Astrocyte (in vitro differentiated cells and primary cell): ENCODE measurements at regions not wholly inside any gene's neighbourhood (a gene's known extent, or its start where the extent isn't known, plus 50 kb on each side); places are given as distances from the start of the nearest gene placed in this dataset.

Experiments used
- DNase-seq: peaks from one replicate; pipeline ENCODE4 v3.0.0-alpha.2; 2010; ENCODE audit warnings: low read depth
- FAIRE-seq: peaks from 2 replicates; lab custom pipeline; 2011; peaks lifted over from hg19 to GRCh38; lab: Jason Lieb, UNC
- H2AFZ ChIP-seq: 2 replicates; pipeline ENCODE4 v1.6.0; 2012; ENCODE audit warnings: low read depth, low read length, inconsistent platforms
- H3K27ac ChIP-seq: 2 replicates; pipeline ENCODE4 v1.5.1; 2011; ENCODE audit warnings: low read depth, low read length, inconsistent platforms
- H3K27me3 ChIP-seq: 2 replicates; pipeline ENCODE4 v1.6.0; 2011; ENCODE audit warnings: low read length, inconsistent platforms; ENCODE audit not compliant: insufficient read depth
- H3K36me3 ChIP-seq: 2 replicates; pipeline ENCODE4 v1.5.1; 2011; ENCODE audit warnings: low read length, inconsistent platforms; ENCODE audit not compliant: insufficient read depth
- H3K4me1 ChIP-seq: 2 replicates; pipeline ENCODE4 v1.5.1; 2011; ENCODE audit warnings: low read length, inconsistent platforms; ENCODE audit not compliant: insufficient read depth
- H3K4me2 ChIP-seq: 2 replicates; pipeline ENCODE4 v1.6.0; 2012; ENCODE audit warnings: low read length, inconsistent platforms
- H3K4me3 ChIP-seq: 2 replicates; pipeline ENCODE4 v1.5.1; 2011; ENCODE audit warnings: low read depth, mild to moderate bottlenecking, low read length, inconsistent platforms; ENCODE audit not compliant: insufficient read depth
- H3K79me2 ChIP-seq: 2 replicates; pipeline ENCODE4 v1.6.0; 2012; ENCODE audit warnings: mild to moderate bottlenecking, low read length, inconsistent platforms; ENCODE audit not compliant: insufficient read depth
- H3K9ac ChIP-seq: 2 replicates; pipeline ENCODE4 v1.6.0; 2012; ENCODE audit warnings: mild to moderate bottlenecking, low read length, inconsistent platforms
- H3K9me3 ChIP-seq: 2 replicates; pipeline ENCODE4 v1.5.1; 2012; ENCODE audit warnings: low read depth, mild to moderate bottlenecking, low read length, inconsistent platforms; ENCODE audit not compliant: insufficient read depth
- H4K20me1 ChIP-seq: 2 replicates; pipeline ENCODE4 v1.6.0; 2012; ENCODE audit warnings: low read length, inconsistent platforms; ENCODE audit not compliant: insufficient read depth
- H3K27ac Mint-ChIP-seq: one replicate; pipeline ENCODE4 v1.8.0; 2021; ENCODE audit warnings: mild to moderate bottlenecking, mixed read lengths; ENCODE audit not compliant: unreplicated experiment
- H3K27me3 Mint-ChIP-seq: one replicate; pipeline ENCODE4 v1.8.0; 2021; ENCODE audit warnings: low read depth, mixed read lengths; ENCODE audit not compliant: unreplicated experiment
- H3K36me3 Mint-ChIP-seq: one replicate; pipeline ENCODE4 v1.8.0; 2021; ENCODE audit warnings: low read depth, mixed read lengths; ENCODE audit not compliant: unreplicated experiment
- H3K4me1 Mint-ChIP-seq: one replicate; pipeline ENCODE4 v1.8.0; 2021; ENCODE audit warnings: low read depth, mixed read lengths; ENCODE audit not compliant: unreplicated experiment
- H3K4me3 Mint-ChIP-seq: one replicate; pipeline ENCODE4 v1.8.0; 2021; ENCODE audit warnings: mild to moderate bottlenecking, moderate library complexity, mixed read lengths; ENCODE audit not compliant: unreplicated experiment
- H3K9me3 Mint-ChIP-seq: one replicate; pipeline ENCODE4 v1.8.0; 2021; ENCODE audit warnings: mild to moderate bottlenecking, mixed read lengths; ENCODE audit not compliant: unreplicated experiment
- EZH2 ChIP-seq: IDR thresholded peaks from 2 replicates; pipeline ENCODE4 v1.6.1; 2012; ENCODE audit warnings: mild to moderate bottlenecking, low read length, inconsistent platforms; ENCODE audit not compliant: insufficient read depth
- TF ChIP-seq, protein P1 (sequence below): IDR thresholded peaks from 2 replicates; pipeline ENCODE4 v1.5.1; 2011; ENCODE audit warnings: low read depth, mild to moderate bottlenecking, inconsistent platforms, low read length, moderate library complexity; ENCODE audit not compliant: insufficient read depth

- Mint-ChIP-seq H3K9me3 (no peaks in the 10 kb centered on the region), H3K27me3 (peaks cover 4% of the 10 kb centered on the region), H3K4me1 (peaks cover 10% of the 10 kb centered on the region), H3K4me3 (no peak overlapping the region), H3K27ac (no peak overlapping the region), H3K36me3 (no peaks in the 10 kb centered on the region)
- H3K9ac ChIP-seq: no peak overlapping the region
- no peak overlapping the region for H3K4me2 ChIP-seq
- TF ChIP-seq, protein P1, sequence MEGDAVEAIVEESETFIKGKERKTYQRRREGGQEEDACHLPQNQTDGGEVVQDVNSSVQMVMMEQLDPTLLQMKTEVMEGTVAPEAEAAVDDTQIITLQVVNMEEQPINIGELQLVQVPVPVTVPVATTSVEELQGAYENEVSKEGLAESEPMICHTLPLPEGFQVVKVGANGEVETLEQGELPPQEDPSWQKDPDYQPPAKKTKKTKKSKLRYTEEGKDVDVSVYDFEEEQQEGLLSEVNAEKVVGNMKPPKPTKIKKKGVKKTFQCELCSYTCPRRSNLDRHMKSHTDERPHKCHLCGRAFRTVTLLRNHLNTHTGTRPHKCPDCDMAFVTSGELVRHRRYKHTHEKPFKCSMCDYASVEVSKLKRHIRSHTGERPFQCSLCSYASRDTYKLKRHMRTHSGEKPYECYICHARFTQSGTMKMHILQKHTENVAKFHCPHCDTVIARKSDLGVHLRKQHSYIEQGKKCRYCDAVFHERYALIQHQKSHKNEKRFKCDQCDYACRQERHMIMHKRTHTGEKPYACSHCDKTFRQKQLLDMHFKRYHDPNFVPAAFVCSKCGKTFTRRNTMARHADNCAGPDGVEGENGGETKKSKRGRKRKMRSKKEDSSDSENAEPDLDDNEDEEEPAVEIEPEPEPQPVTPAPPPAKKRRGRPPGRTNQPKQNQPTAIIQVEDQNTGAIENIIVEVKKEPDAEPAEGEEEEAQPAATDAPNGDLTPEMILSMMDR: no peak
- no peak for TF ChIP-seq EZH2
- H3K9me3 ChIP-seq: no peaks in the 10 kb centered on the region
- no peak overlapping the region for H3K27ac ChIP-seq
- H3K4me1 ChIP-seq: peaks cover 3% of the 10 kb centered on the region
- no peaks in the 10 kb centered on the region for H3K79me2 ChIP-seq
- H3K27me3 ChIP-seq: no peaks in the 10 kb centered on the region
- H4K20me1 ChIP-seq: no peaks in the 10 kb centered on the region
- no peaks in the 10 kb centered on the region for H3K36me3 ChIP-seq
- no peak overlapping the region for H2AFZ ChIP-seq
- DNase-seq (no peak), FAIRE-seq (no peak)
- H3K4me3 ChIP-seq: no peak overlapping the region
Observed at GRCh38 chr7:24119852-24120251, 164.1 kb upstream of the NPY start.

DNA sequence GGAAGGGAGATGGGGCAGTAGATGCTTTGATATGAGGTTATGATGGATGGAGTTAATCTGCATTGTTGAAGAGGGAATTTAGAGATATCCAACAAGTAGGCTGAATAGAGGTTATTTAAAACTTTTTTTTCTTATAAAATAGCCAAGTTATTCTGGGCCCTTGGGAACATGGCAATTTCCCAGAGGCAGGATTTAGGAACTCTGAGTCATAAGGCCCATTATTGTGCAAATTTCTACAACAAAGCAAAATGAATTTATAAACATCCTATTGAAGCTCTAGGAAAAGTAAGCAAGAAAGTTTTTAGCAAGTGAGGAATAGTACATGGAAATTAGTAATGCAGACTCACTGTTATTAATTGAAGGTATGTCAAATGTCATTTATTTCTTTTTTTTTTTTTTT lies 160.9 kb upstream of the NPY start:
- Mint-ChIP-seq H3K9me3 (no peaks in the 10 kb centered on the region), H3K27me3 (peaks cover 4% of the 10 kb centered on the region), H3K4me3 (no peak overlapping the region), H3K4me1 (no peaks in the 10 kb centered on the region), H3K27ac (no peak overlapping the region), H3K36me3 (no peaks in the 10 kb centered on the region)
- Histone ChIP-seq H4K20me1 (no peaks in the 10 kb centered on the region), H3K27me3 (no peaks in the 10 kb centered on the region), H3K9me3 (no peaks in the 10 kb centered on the region), H3K4me3 (no peak overlapping the region), H3K27ac (no peak overlapping the region), H3K4me2 (no peak overlapping the region), H3K4me1 (peaks cover 3% of the 10 kb centered on the region), H3K36me3 (no peaks in the 10 kb centered on the region), H3K79me2 (no peaks in the 10 kb centered on the region), H3K9ac (no peak overlapping the region), H2AFZ (no peak overlapping the region)
- no peak for FAIRE-seq
- no peak for TF ChIP-seq EZH2
- TF ChIP-seq, protein P1: no peak
- peak; percentile 30 for DNase-seq

GRCh38 chr7:24125765-24126164 lies 158.2 kb upstream of the NPY start:
- Mint-ChIP-seq H3K27ac (no peak overlapping the region), H3K36me3 (no peaks in the 10 kb centered on the region), H3K4me1 (peaks cover 8% of the 10 kb centered on the region), H3K27me3 (no peaks in the 10 kb centered on the region), H3K4me3 (no peak overlapping the region), H3K9me3 (no peaks in the 10 kb centered on the region)
- H3K36me3 ChIP-seq: no peaks in the 10 kb centered on the region
- no peak overlapping the region for H3K4me2 ChIP-seq
- FAIRE-seq (no peak), DNase-seq (no peak)
- no peaks in the 10 kb centered on the region for H3K79me2 ChIP-seq
- no peaks in the 10 kb centered on the region for H4K20me1 ChIP-seq
- no peaks in the 10 kb centered on the region for H3K9me3 ChIP-seq
- H3K9ac ChIP-seq: no peak overlapping the region
- no peak overlapping the region for H3K4me3 ChIP-seq
- TF ChIP-seq, protein P1: no peak
- TF ChIP-seq EZH2: no peak
- no peak overlapping the region for H2AFZ ChIP-seq
- no peaks in the 10 kb centered on the region for H3K27me3 ChIP-seq
- H3K27ac ChIP-seq: no peak overlapping the region
- H3K4me1 ChIP-seq: peaks cover 3% of the 10 kb centered on the region
